SK-N-SH treated with all-trans-retinoic acid at 6 μM for 48 hours (cell line): ENCODE measurements at regions not wholly inside any gene's neighbourhood (a gene's known extent, or its start where the extent isn't known, plus 50 kb on each side); places are given as distances from the start of the nearest gene placed in this dataset.

ENCODE experiments used
- ARNTL ChIP-seq: fragments of 450-650 bp; formaldehyde crosslinking; IDR thresholded peaks from 2 replicates; pipeline ENCODE4 v1.5.0; 2020; ENCODE audit warnings: low read depth, mild to moderate bottlenecking, moderate library complexity, borderline replicate concordance
- ESRRG ChIP-seq: fragments of 250-450 bp; sonication (Bioruptor Pico); IDR thresholded peaks from 2 replicates; pipeline ENCODE4 v1.6.1; 2021; ENCODE audit warnings: mild to moderate bottlenecking
- PPARA ChIP-seq: fragments of 250-450 bp; sonication (Bioruptor Pico); IDR thresholded peaks from 2 replicates; pipeline ENCODE4 v1.5.0; 2020; ENCODE audit warnings: mild to moderate bottlenecking, borderline replicate concordance
- SNAI2 ChIP-seq: fragments of 250-450 bp; sonication (Bioruptor Pico); IDR thresholded peaks from 2 replicates; pipeline ENCODE4 v1.5.0; 2020; ENCODE audit warnings: mild to moderate bottlenecking, moderate library complexity
- ZNF8 ChIP-seq: fragments of 450-650 bp; formaldehyde crosslinking; IDR thresholded peaks from 2 replicates; pipeline ENCODE4 v1.5.0; 2020; ENCODE audit warnings: mild to moderate bottlenecking, moderate library complexity
- TF ChIP-seq, protein P1 (sequence below): fragments of 250-450 bp; sonication (Bioruptor Pico); IDR thresholded peaks from 2 replicates; pipeline ENCODE4 v1.5.1; 2020; ENCODE audit warnings: low read depth, mild to moderate bottlenecking, moderate library complexity
- TF ChIP-seq, protein P2 (sequence below): fragments of 250-450 bp; sonication (Bioruptor Pico); IDR thresholded peaks from 2 replicates; pipeline ENCODE4 v1.5.0; 2020; ENCODE audit warnings: mild to moderate bottlenecking, moderate library complexity
- TF ChIP-seq, protein P3 (sequence below): fragments of 250-450 bp; sonication (Bioruptor Pico); IDR thresholded peaks from 2 replicates; pipeline ENCODE4 v1.8.0; 2020; ENCODE audit warnings: mild to moderate bottlenecking, moderate library complexity, borderline replicate concordance

DNA sequence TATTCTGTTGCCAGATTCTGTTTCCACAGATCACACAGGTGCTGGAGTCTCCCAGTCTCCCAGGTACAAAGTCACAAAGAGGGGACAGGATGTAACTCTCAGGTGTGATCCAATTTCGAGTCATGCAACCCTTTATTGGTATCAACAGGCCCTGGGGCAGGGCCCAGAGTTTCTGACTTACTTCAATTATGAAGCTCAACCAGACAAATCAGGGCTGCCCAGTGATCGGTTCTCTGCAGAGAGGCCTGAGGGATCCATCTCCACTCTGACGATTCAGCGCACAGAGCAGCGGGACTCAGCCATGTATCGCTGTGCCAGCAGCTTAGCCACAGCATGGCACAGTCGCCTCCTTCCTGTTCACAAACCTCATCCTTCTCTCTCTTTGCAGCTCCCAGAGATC lies 237.5 kb upstream of the PRSS1 start:
- TF ChIP-seq SNAI2 (CRISPR knock-in tag): no peak
- TF ChIP-seq ZNF8 (CRISPR knock-in tag): no peak
- TF ChIP-seq, protein P1, sequence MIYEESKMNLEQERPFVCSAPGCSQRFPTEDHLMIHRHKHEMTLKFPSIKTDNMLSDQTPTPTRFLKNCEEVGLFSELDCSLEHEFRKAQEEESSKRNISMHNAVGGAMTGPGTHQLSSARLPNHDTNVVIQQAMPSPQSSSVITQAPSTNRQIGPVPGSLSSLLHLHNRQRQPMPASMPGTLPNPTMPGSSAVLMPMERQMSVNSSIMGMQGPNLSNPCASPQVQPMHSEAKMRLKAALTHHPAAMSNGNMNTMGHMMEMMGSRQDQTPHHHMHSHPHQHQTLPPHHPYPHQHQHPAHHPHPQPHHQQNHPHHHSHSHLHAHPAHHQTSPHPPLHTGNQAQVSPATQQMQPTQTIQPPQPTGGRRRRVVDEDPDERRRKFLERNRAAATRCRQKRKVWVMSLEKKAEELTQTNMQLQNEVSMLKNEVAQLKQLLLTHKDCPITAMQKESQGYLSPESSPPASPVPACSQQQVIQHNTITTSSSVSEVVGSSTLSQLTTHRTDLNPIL (CRISPR knock-in tag): no peak
- TF ChIP-seq, protein P2, sequence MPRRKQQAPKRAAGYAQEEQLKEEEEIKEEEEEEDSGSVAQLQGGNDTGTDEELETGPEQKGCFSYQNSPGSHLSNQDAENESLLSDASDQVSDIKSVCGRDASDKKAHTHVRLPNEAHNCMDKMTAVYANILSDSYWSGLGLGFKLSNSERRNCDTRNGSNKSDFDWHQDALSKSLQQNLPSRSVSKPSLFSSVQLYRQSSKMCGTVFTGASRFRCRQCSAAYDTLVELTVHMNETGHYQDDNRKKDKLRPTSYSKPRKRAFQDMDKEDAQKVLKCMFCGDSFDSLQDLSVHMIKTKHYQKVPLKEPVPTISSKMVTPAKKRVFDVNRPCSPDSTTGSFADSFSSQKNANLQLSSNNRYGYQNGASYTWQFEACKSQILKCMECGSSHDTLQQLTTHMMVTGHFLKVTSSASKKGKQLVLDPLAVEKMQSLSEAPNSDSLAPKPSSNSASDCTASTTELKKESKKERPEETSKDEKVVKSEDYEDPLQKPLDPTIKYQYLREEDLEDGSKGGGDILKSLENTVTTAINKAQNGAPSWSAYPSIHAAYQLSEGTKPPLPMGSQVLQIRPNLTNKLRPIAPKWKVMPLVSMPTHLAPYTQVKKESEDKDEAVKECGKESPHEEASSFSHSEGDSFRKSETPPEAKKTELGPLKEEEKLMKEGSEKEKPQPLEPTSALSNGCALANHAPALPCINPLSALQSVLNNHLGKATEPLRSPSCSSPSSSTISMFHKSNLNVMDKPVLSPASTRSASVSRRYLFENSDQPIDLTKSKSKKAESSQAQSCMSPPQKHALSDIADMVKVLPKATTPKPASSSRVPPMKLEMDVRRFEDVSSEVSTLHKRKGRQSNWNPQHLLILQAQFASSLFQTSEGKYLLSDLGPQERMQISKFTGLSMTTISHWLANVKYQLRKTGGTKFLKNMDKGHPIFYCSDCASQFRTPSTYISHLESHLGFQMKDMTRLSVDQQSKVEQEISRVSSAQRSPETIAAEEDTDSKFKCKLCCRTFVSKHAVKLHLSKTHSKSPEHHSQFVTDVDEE (CRISPR knock-in tag): no peak
- no peak for TF ChIP-seq PPARA (CRISPR knock-in tag)
- TF ChIP-seq, protein P3, sequence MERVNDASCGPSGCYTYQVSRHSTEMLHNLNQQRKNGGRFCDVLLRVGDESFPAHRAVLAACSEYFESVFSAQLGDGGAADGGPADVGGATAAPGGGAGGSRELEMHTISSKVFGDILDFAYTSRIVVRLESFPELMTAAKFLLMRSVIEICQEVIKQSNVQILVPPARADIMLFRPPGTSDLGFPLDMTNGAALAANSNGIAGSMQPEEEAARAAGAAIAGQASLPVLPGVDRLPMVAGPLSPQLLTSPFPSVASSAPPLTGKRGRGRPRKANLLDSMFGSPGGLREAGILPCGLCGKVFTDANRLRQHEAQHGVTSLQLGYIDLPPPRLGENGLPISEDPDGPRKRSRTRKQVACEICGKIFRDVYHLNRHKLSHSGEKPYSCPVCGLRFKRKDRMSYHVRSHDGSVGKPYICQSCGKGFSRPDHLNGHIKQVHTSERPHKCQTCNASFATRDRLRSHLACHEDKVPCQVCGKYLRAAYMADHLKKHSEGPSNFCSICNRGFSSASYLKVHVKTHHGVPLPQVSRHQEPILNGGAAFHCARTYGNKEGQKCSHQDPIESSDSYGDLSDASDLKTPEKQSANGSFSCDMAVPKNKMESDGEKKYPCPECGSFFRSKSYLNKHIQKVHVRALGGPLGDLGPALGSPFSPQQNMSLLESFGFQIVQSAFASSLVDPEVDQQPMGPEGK (CRISPR knock-in tag): no peak
- TF ChIP-seq ESRRG (CRISPR knock-in tag): no peak
- TF ChIP-seq ARNTL (CRISPR knock-in tag): no peak
